ENCODE measurements at regions not wholly inside any gene's neighbourhood (a gene's known extent, or its start where the extent isn't known, plus 50 kb on each side); places are given as distances from the start of the nearest gene placed in this dataset.
"Not testable (repeated sequence)": the region's sequence is repeated elsewhere in the genome, so short reads cannot be mapped to it uniquely, and the experiment has no call there.

GRCh38 chrY:26638063-26638462, 1016.1 kb downstream of the CDY1 start:
- no peaks in the 10 kb centered on the region for H3K27me3 Mint-ChIP-seq (ENCODE audit: insufficient read depth)
- H3K4me3 Mint-ChIP-seq: no peak overlapping the region
- no peaks in the 10 kb centered on the region for H3K27me3 ChIP-seq (ENCODE audit: control insufficient read depth, insufficient read depth, low read length, poor library complexity, severe bottlenecking)
- peak overlapping the region; percentile 47 for H3K4me3 ChIP-seq (ENCODE audit: low read length)
- H3K9ac ChIP-seq (ENCODE audit: extremely low read depth, low read length, poor library complexity, severe bottlenecking): no peak overlapping the region
- peaks cover 43% of the 10 kb centered on the region for H3K9me3 Mint-ChIP-seq
- TF ChIP-seq CTCF (conservative IDR thresholded peaks at IDR 0.05): no peak
- no peak overlapping the region for H3K27ac ChIP-seq (ENCODE audit: low read depth, low read length)
- no peaks in the 10 kb centered on the region for H3K36me3 ChIP-seq (ENCODE audit: control insufficient read depth, insufficient read depth, low read length)
- H3K36me3 Mint-ChIP-seq (ENCODE audit: low read depth): no peaks in the 10 kb centered on the region
- peaks cover 60% of the 10 kb centered on the region for H3K9me3 ChIP-seq (ENCODE audit: control insufficient read depth, low read length)
- no peak for DNase-seq
- 83 to 87% methylated on average over 7 of the region's 7 CpGs for WGBS, 2 experiments (ENCODE audit: insufficient coverage in 1 of 2, insufficient read length in 1 of 2)
- H3K4me1 Mint-ChIP-seq: no peaks in the 10 kb centered on the region
- H3K4me1 ChIP-seq (ENCODE audit: control insufficient read depth, insufficient read depth, low read length): no peaks in the 10 kb centered on the region
- H3K27ac Mint-ChIP-seq: no peak overlapping the region

GRCh38 chrY:26645856-26646255, 1023.9 kb downstream of the CDY1 start:
- H3K36me3 Mint-ChIP-seq (ENCODE audit: low read depth); H3K4me1 Mint-ChIP-seq; H3K36me3 ChIP-seq (ENCODE audit: control insufficient read depth, insufficient read depth, low read length); DNase-seq; H3K4me1 ChIP-seq (ENCODE audit: control insufficient read depth, insufficient read depth, low read length); H3K27ac Mint-ChIP-seq; H3K4me3 Mint-ChIP-seq; H3K9ac ChIP-seq (ENCODE audit: extremely low read depth, low read length, poor library complexity, severe bottlenecking); H3K27ac ChIP-seq (ENCODE audit: low read depth, low read length); H3K27me3 ChIP-seq (ENCODE audit: control insufficient read depth, insufficient read depth, low read length, poor library complexity, severe bottlenecking); H3K27me3 Mint-ChIP-seq (ENCODE audit: insufficient read depth): not testable (repeated sequence)
- H3K9me3 Mint-ChIP-seq: peaks cover 21% of the 10 kb centered on the region
- Histone ChIP-seq H3K9me3 (ENCODE audit: control insufficient read depth, low read length) (peaks cover 76% of the 10 kb centered on the region), H3K4me3 (ENCODE audit: low read length) (peak overlapping the region; percentile 51)
- WGBS, 2 experiments (ENCODE audit: insufficient coverage in 1 of 2, insufficient read length in 1 of 2): 89 to 90% methylated on average over 9 to 10 of the region's 10 CpGs

- not testable (repeated sequence) for H3K27me3 Mint-ChIP-seq (ENCODE audit: insufficient read depth); H3K27me3 ChIP-seq (ENCODE audit: control insufficient read depth, insufficient read depth, low read length, poor library complexity, severe bottlenecking); H3K36me3 ChIP-seq (ENCODE audit: control insufficient read depth, insufficient read depth, low read length); H3K27ac ChIP-seq (ENCODE audit: low read depth, low read length); H3K4me3 Mint-ChIP-seq; H3K4me1 ChIP-seq (ENCODE audit: control insufficient read depth, insufficient read depth, low read length); H3K4me1 Mint-ChIP-seq; DNase-seq; H3K36me3 Mint-ChIP-seq (ENCODE audit: low read depth); H3K4me3 ChIP-seq (ENCODE audit: low read length); H3K27ac Mint-ChIP-seq; H3K9me3 Mint-ChIP-seq; H3K9ac ChIP-seq (ENCODE audit: extremely low read depth, low read length, poor library complexity, severe bottlenecking)
- peaks cover 74% of the 10 kb centered on the region for H3K9me3 ChIP-seq (ENCODE audit: control insufficient read depth, low read length)
- 82 to 88% methylated on average over 4 to 6 of the region's 6 CpGs for WGBS, 2 experiments (ENCODE audit: insufficient coverage in 1 of 2, insufficient read length in 1 of 2)
Observed at GRCh38 chrY:26648240-26648639, 1026.3 kb downstream of the CDY1 start.

- not testable (repeated sequence) for H3K4me1 Mint-ChIP-seq; H3K27ac ChIP-seq (ENCODE audit: low read depth, low read length); H3K9ac ChIP-seq (ENCODE audit: extremely low read depth, low read length, poor library complexity, severe bottlenecking); H3K4me3 Mint-ChIP-seq; H3K27me3 Mint-ChIP-seq (ENCODE audit: insufficient read depth); H3K9me3 Mint-ChIP-seq; H3K36me3 Mint-ChIP-seq (ENCODE audit: low read depth); H3K36me3 ChIP-seq (ENCODE audit: control insufficient read depth, insufficient read depth, low read length); H3K4me1 ChIP-seq (ENCODE audit: control insufficient read depth, insufficient read depth, low read length); H3K27ac Mint-ChIP-seq; H3K27me3 ChIP-seq (ENCODE audit: control insufficient read depth, insufficient read depth, low read length, poor library complexity, severe bottlenecking); DNase-seq
- WGBS, 2 experiments (ENCODE audit: insufficient coverage in 1 of 2, insufficient read length in 1 of 2): 82 to 84% methylated on average over 8 of the region's 8 CpGs
- Histone ChIP-seq H3K9me3 (ENCODE audit: control insufficient read depth, low read length) (peaks cover 45% of the 10 kb centered on the region), H3K4me3 (ENCODE audit: low read length) (peak overlapping the region; percentile 10)
Observed at GRCh38 chrY:26664245-26664644, 1042.3 kb downstream of the CDY1 start.

GRCh38 chrY:26666691-26667090, 1044.8 kb downstream of the CDY1 start:
- H3K27ac Mint-ChIP-seq; H3K27ac ChIP-seq (ENCODE audit: low read depth, low read length); DNase-seq; H3K4me3 ChIP-seq (ENCODE audit: low read length); H3K4me1 Mint-ChIP-seq; H3K4me3 Mint-ChIP-seq; H3K36me3 Mint-ChIP-seq (ENCODE audit: low read depth); H3K9me3 Mint-ChIP-seq; H3K27me3 ChIP-seq (ENCODE audit: control insufficient read depth, insufficient read depth, low read length, poor library complexity, severe bottlenecking); H3K36me3 ChIP-seq (ENCODE audit: control insufficient read depth, insufficient read depth, low read length); H3K9ac ChIP-seq (ENCODE audit: extremely low read depth, low read length, poor library complexity, severe bottlenecking); H3K27me3 Mint-ChIP-seq (ENCODE audit: insufficient read depth); H3K4me1 ChIP-seq (ENCODE audit: control insufficient read depth, insufficient read depth, low read length): not testable (repeated sequence)
- 78 to 83% methylated on average over 4 of the region's 8 CpGs for WGBS, 2 experiments (ENCODE audit: insufficient coverage in 1 of 2, insufficient read length in 1 of 2)
- peaks cover 55% of the 10 kb centered on the region for H3K9me3 ChIP-seq (ENCODE audit: control insufficient read depth, low read length)

- not testable (repeated sequence) for H3K27me3 ChIP-seq (ENCODE audit: control insufficient read depth, insufficient read depth, low read length, poor library complexity, severe bottlenecking); H3K4me1 ChIP-seq (ENCODE audit: control insufficient read depth, insufficient read depth, low read length); H3K4me3 Mint-ChIP-seq; H3K27ac ChIP-seq (ENCODE audit: low read depth, low read length); H3K36me3 Mint-ChIP-seq (ENCODE audit: low read depth); H3K27me3 Mint-ChIP-seq (ENCODE audit: insufficient read depth); H3K36me3 ChIP-seq (ENCODE audit: control insufficient read depth, insufficient read depth, low read length); H3K27ac Mint-ChIP-seq; H3K4me1 Mint-ChIP-seq; H3K4me3 ChIP-seq (ENCODE audit: low read length); DNase-seq; H3K9ac ChIP-seq (ENCODE audit: extremely low read depth, low read length, poor library complexity, severe bottlenecking); H3K9me3 Mint-ChIP-seq
- 73 to 74% methylated on average over 7 of the region's 7 CpGs for WGBS, 2 experiments (ENCODE audit: insufficient coverage in 1 of 2, insufficient read length in 1 of 2)
- H3K9me3 ChIP-seq (ENCODE audit: control insufficient read depth, low read length): peaks cover 41% of the 10 kb centered on the region
Observed at GRCh38 chrY:26669243-26669642, 1047.3 kb downstream of the CDY1 start.
